GM12878 (cell line): ENCODE measurements at regions not wholly inside any gene's neighbourhood (a gene's known extent, or its start where the extent isn't known, plus 50 kb on each side); places are given as distances from the start of the nearest gene placed in this dataset.

Experiments
- CEBPB ChIP-seq, 2 experiments: fragments of 150-350 bp in 1 of 2; IDR thresholded peaks; 2 replicates each; pipeline ENCODE4 v1.6.1; 2012 to 2014; ENCODE audit warnings: low read depth in 2 of 2, low read length in 2 of 2, borderline replicate concordance in 1 of 2, inconsistent platforms in 1 of 2
- CHD2 ChIP-seq: IDR thresholded peaks from 2 replicates; pipeline ENCODE4 v1.6.1; 2011; ENCODE audit warnings: low read depth, low read length, improper control_type of control experiment, borderline replicate concordance
- EED ChIP-seq: sonication (generic); IDR thresholded peaks from 2 replicates; pipeline ENCODE4 v1.6.1; 2016; ENCODE audit warnings: antibody characterized with exemption, low read depth
- EP300 ChIP-seq, 2 experiments: fragments of 150-350 bp in 1 of 2; IDR thresholded peaks; 2 replicates each; pipeline ENCODE4 v1.6.1; 2011 to 2012; ENCODE audit warnings: low read depth in 2 of 2, low read length in 2 of 2, borderline replicate concordance in 1 of 2, improper control_type of control experiment in 1 of 2, inconsistent platforms in 1 of 2; ENCODE audit not compliant: control insufficient read depth in 1 of 2
- EZH2 ChIP-seq: IDR thresholded peaks from 2 replicates; pipeline ENCODE4 v1.6.1; 2012; ENCODE audit warnings: low read depth, mild to moderate bottlenecking, control low read depth, inconsistent platforms, low read length, borderline replicate concordance; ENCODE audit not compliant: control insufficient read depth
- FOXM1 ChIP-seq: IDR thresholded peaks from 2 replicates; pipeline ENCODE4 v1.6.1; 2012; ENCODE audit warnings: low read depth, mild to moderate bottlenecking, inconsistent platforms, low read length, moderate library complexity
- GABPA ChIP-seq: IDR thresholded peaks from 2 replicates; pipeline ENCODE4 v1.6.1; 2014; ENCODE audit warnings: antibody characterized with exemption, low read depth, mild to moderate bottlenecking, inconsistent platforms
- MYC ChIP-seq: IDR thresholded peaks from 2 replicates; pipeline ENCODE4 v1.6.1; 2011; ENCODE audit warnings: mild to moderate bottlenecking, low read length, moderate library complexity, inconsistent platforms; ENCODE audit not compliant: insufficient read depth, insufficient replicate concordance, insufficient read length, severe bottlenecking
- RAD21 ChIP-seq: IDR thresholded peaks from 2 replicates; pipeline ENCODE4 v1.6.1; 2011; ENCODE audit warnings: mild to moderate bottlenecking, low read depth, low read length, moderate library complexity; ENCODE audit not compliant: insufficient read depth
- SP1 ChIP-seq: IDR thresholded peaks from one replicate; pipeline ENCODE4 v1.6.1; 2011; ENCODE audit warnings: low read depth, low read length
- STAT1 ChIP-seq: fragments of 450-650 bp; conservative IDR thresholded peaks from 2 replicates; pipeline ENCODE4 v1.6.1; 2014; ENCODE audit warnings: antibody characterized with exemption, mild to moderate bottlenecking
- USF2 ChIP-seq: IDR thresholded peaks from 2 replicates; pipeline ENCODE4 v1.6.1; 2011; ENCODE audit warnings: low read depth, low read length, improper control_type of control experiment, borderline replicate concordance
- YY1 ChIP-seq: IDR thresholded peaks from 2 replicates; pipeline ENCODE4 v1.6.1; 2011; ENCODE audit warnings: low read depth, mild to moderate bottlenecking, low read length
- TF ChIP-seq, protein P1 (sequence below), 3 experiments: IDR thresholded peaks in 2 of 3; conservative IDR thresholded peaks in 1 of 3; 2 replicates each; pipeline ENCODE4 v1.5.1; 2011; ENCODE audit warnings: low read depth in 3 of 3, low read length in 3 of 3, mild to moderate bottlenecking in 3 of 3, control low read depth in 2 of 3, moderate library complexity in 2 of 3, inconsistent platforms in 1 of 3, mixed read lengths in 1 of 3; ENCODE audit not compliant: control insufficient read depth in 2 of 3, insufficient read depth in 1 of 3; ENCODE audit errors: extremely low read depth in 1 of 3

GRCh38 chr17:79393358-79394052 is 217.3 kb downstream of the RBFOX3 start:
- no peak for TF ChIP-seq CHD2
- TF ChIP-seq RAD21: peak; percentile 87
- no peak for TF ChIP-seq FOXM1
- TF ChIP-seq, protein P1, sequence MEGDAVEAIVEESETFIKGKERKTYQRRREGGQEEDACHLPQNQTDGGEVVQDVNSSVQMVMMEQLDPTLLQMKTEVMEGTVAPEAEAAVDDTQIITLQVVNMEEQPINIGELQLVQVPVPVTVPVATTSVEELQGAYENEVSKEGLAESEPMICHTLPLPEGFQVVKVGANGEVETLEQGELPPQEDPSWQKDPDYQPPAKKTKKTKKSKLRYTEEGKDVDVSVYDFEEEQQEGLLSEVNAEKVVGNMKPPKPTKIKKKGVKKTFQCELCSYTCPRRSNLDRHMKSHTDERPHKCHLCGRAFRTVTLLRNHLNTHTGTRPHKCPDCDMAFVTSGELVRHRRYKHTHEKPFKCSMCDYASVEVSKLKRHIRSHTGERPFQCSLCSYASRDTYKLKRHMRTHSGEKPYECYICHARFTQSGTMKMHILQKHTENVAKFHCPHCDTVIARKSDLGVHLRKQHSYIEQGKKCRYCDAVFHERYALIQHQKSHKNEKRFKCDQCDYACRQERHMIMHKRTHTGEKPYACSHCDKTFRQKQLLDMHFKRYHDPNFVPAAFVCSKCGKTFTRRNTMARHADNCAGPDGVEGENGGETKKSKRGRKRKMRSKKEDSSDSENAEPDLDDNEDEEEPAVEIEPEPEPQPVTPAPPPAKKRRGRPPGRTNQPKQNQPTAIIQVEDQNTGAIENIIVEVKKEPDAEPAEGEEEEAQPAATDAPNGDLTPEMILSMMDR (IDR thresholded peaks at IDR 0.05 in 2 of 3, conservative IDR thresholded peaks at IDR 0.05 in 1 of 3; ENCODE audit: control insufficient read depth in 2 of 3, extremely low read depth in 1 of 3, insufficient read depth in 1 of 3, low read depth in 3 of 3, low read length in 3 of 3): peak; percentile 92 to 98 (median 97)
- no peak for TF ChIP-seq MYC
- TF ChIP-seq USF2: no peak
- TF ChIP-seq SP1: no peak
- no peak for TF ChIP-seq EZH2
- no peak for TF ChIP-seq EED
- no peak for TF ChIP-seq EP300 (IDR thresholded peaks at IDR 0.05; ENCODE audit: borderline replicate concordance in 1 of 2, control insufficient read depth in 1 of 2, low read depth in 2 of 2, low read length in 2 of 2)
- TF ChIP-seq STAT1: no peak
- TF ChIP-seq YY1: peak; percentile 43; the same call in 1 of the 2 replicates
- no peak for TF ChIP-seq GABPA
- no peak for TF ChIP-seq CEBPB (IDR thresholded peaks at IDR 0.05; ENCODE audit: borderline replicate concordance in 1 of 2, low read depth in 2 of 2, low read length in 2 of 2)
